Karpas-422 (cell line): ENCODE measurements at regions not wholly inside any gene's neighbourhood (a gene's known extent, or its start where the extent isn't known, plus 50 kb on each side); places are given as distances from the start of the nearest gene placed in this dataset.
A peak's percentile ranks its signal among the peaks of the same experiment; 100 is the strongest.
"Not testable (repeated sequence)": the region's sequence is repeated elsewhere in the genome, so short reads cannot be mapped to it uniquely, and the experiment has no call there.

Source experiments
- DNase-seq: peaks from one replicate; pipeline ENCODE4 v3.0.0-alpha.2; 2015
- H2AFZ ChIP-seq: fragments of 200-600 bp; sonication (generic); 2 replicates; pipeline ENCODE4 v1.6.1; 2014; ENCODE audit warnings: antibody characterized with exemption, low read length, mixed read lengths
- H3K27ac ChIP-seq: fragments of 200-600 bp; sonication (generic); 2 replicates; pipeline ENCODE4 v1.5.1; 2014; ENCODE audit warnings: mild to moderate bottlenecking, low read length, moderate library complexity
- H3K27me3 ChIP-seq: fragments of 200-600 bp; sonication (generic); 2 replicates; pipeline ENCODE4 v1.6.1; 2014; ENCODE audit warnings: low read length, mixed read lengths
- H3K36me3 ChIP-seq: fragments of 200-600 bp; sonication (generic); 2 replicates; pipeline ENCODE4 v1.6.1; 2014; ENCODE audit warnings: low read length, mixed read lengths; ENCODE audit not compliant: insufficient read depth
- H3K4me1 ChIP-seq: fragments of 200-600 bp; sonication (generic); 2 replicates; pipeline ENCODE4 v1.6.1; 2014; ENCODE audit warnings: mild to moderate bottlenecking, low read length, mixed read lengths
- H3K4me2 ChIP-seq: fragments of 200-600 bp; sonication (generic); 2 replicates; pipeline ENCODE4 v1.6.1; 2014; ENCODE audit warnings: low read length, low read depth, mild to moderate bottlenecking; ENCODE audit not compliant: poor library complexity, severe bottlenecking
- H3K4me3 ChIP-seq: fragments of 200-600 bp; sonication (generic); 2 replicates; pipeline ENCODE4 v1.5.1; 2014; ENCODE audit warnings: mild to moderate bottlenecking, antibody characterized with exemption, low read length, mixed read lengths
- H3K79me2 ChIP-seq: fragments of 200-600 bp; sonication (generic); 2 replicates; pipeline ENCODE4 v1.6.1; 2014; ENCODE audit warnings: mild to moderate bottlenecking, low read length, mixed read lengths
- H3K9ac ChIP-seq: fragments of 200-600 bp; sonication (generic); 2 replicates; pipeline ENCODE4 v1.6.0; 2014; ENCODE audit warnings: low read length
- H3K9me2 ChIP-seq: fragments of 200-600 bp; sonication (generic), shearing (Covaris generic); replicated peaks from 2 replicates; pipeline ENCODE4 v1.6.0; 2014; ENCODE audit warnings: mild to moderate bottlenecking, low read length, moderate library complexity; ENCODE audit not compliant: insufficient read depth
- H3K9me3 ChIP-seq: fragments of 300-700, 200-600 bp; sonication (generic); 2 replicates; pipeline ENCODE4 v1.6.1; 2014; ENCODE audit warnings: low read length, mixed read lengths
- H4K20me1 ChIP-seq: fragments of 200-600 bp; sonication (generic); 2 replicates; pipeline ENCODE4 v1.6.1; 2014; ENCODE audit warnings: mild to moderate bottlenecking, antibody characterized with exemption, low read length, low read depth; ENCODE audit not compliant: insufficient read depth

DNA sequence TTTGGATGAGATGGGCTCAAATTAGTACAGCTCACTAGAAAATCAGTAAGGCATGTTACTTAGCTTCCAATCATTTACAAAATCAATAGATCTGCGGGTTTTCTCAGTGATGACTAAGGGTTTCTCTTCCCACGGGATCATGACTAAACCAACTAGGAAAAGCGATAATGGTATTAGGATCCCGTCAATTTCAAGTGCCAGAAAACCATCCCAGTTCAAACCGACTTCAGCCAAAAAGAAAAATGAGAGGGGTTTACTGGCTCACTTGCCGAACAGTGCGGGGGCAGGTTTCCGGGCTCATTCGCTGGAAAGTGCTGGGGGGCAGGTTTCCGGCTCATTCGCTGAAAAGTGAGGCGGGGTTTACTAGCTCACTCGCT is 62.1 kb upstream of the LYZL2 start:
- Histone ChIP-seq H4K20me1 (no peaks in the 10 kb centered on the region), H2AFZ (no peak overlapping the region), H3K4me3 (no peak overlapping the region), H3K4me2 (no peak overlapping the region), H3K9me2 (no peaks in the 10 kb centered on the region), H3K36me3 (no peaks in the 10 kb centered on the region), H3K4me1 (peaks cover 19% of the 10 kb centered on the region), H3K9me3 (no peaks in the 10 kb centered on the region), H3K79me2 (no peaks in the 10 kb centered on the region), H3K27me3 (no peaks in the 10 kb centered on the region), H3K9ac (no peak overlapping the region), H3K27ac (no peak overlapping the region)
- DNase-seq, result no peak

DNA sequence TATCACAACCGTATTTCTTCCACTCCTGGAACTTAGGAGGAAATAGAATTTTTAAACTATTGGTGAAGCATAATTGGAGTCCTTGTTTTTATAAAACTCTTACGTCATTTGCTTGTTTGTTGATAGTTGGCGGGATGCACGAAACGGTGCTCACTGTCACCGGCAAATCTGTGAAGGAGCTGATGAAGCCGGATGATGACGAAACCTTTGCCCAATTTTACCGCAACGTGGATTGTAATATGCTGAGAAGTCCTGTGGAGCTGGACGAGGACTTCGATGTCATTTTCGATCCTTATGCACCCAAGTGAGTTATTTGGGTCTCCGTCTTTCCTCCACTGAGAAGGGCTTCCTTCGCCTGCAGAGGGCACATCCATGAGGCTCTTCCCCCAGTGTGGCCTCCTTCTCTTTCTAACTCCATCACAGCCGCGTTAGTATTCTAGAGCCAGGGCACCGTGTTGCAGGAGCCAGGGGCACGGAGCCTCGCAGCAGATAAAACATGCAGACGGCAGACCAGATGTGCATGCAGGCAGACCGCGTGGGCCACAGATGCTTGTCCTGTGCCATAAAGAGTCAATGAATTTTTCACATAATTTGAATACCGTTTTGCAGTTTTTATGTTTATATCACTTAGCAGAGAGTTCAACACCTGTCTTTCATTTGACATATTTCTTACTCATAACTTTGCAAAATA is 61.5 kb upstream of the LYZL2 start:
- H3K27ac ChIP-seq, H3K79me2 ChIP-seq, H2AFZ ChIP-seq, H3K36me3 ChIP-seq, H3K4me3 ChIP-seq, H3K9me3 ChIP-seq, H3K9ac ChIP-seq, DNase-seq, H4K20me1 ChIP-seq, H3K9me2 ChIP-seq, H3K27me3 ChIP-seq, H3K4me2 ChIP-seq: not testable (repeated sequence)
- H3K4me1 ChIP-seq, result peaks cover 14% of the 10 kb centered on the region

DNA sequence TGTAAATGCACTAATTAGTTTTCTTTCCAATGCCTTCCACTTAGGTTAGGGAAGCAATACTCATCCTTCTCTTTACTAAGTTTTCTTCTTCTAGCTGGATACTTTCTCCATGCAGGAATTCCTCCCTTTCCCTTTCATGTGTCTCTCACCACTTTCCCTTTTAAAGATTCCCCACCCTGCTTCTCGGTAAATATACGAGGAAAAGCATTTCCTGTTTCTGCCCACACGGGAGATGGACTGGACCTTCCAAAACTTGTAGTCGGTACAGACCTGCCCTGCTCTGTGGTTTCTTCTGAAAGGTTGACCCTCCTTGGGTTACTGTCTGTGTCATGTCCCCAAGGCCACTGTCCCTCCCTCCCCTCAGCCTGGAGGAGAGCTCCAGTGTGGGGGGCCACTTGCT is 58.9 kb upstream of the LYZL2 start:
- no peak for DNase-seq
- Histone ChIP-seq H3K4me1 (peaks cover 12% of the 10 kb centered on the region), H3K27me3 (no peaks in the 10 kb centered on the region), H4K20me1 (no peaks in the 10 kb centered on the region), H3K9ac (no peak overlapping the region), H3K36me3 (no peaks in the 10 kb centered on the region), H3K27ac (no peak overlapping the region), H2AFZ (no peak overlapping the region), H3K79me2 (no peaks in the 10 kb centered on the region), H3K9me2 (no peaks in the 10 kb centered on the region), H3K4me3 (no peak overlapping the region), H3K9me3 (no peaks in the 10 kb centered on the region), H3K4me2 (no peak overlapping the region)

DNA sequence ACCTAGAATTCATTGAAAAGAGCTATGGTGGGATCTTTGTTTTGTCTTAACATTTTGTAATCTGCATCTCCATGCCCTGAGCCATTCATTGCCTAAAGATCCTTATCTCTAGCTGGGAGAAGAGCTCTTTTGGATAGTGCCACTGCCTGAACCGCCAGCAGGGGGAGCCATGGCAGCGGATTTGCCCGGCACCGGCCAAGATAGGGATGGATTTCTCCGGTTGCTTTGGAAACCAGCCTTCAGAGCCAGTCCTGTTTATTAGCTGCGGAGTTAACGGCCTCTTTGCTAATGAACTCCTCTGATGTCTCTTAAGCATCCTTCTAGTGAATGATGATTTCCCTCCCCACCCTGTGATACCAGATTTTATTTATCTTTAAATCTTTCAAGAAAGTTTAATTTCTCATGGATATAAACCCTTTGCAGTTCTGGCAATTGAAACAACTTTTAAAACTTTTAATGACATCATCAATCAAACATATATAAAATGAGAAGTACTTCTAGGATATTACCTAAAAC is 58.2 kb upstream of the LYZL2 start:
- H3K27me3 ChIP-seq, result no peaks in the 10 kb centered on the region
- H4K20me1 ChIP-seq, result no peaks in the 10 kb centered on the region
- DNase-seq, result peak; percentile 84
- H2AFZ ChIP-seq, result no peak overlapping the region
- H3K4me1 ChIP-seq, result peaks cover 9% of the 10 kb centered on the region
- no peaks in the 10 kb centered on the region for H3K9me3 ChIP-seq
- no peak overlapping the region for H3K4me3 ChIP-seq
- no peak overlapping the region for H3K9ac ChIP-seq
- no peaks in the 10 kb centered on the region for H3K79me2 ChIP-seq
- no peak overlapping the region for H3K27ac ChIP-seq
- H3K36me3 ChIP-seq, result no peaks in the 10 kb centered on the region
- no peaks in the 10 kb centered on the region for H3K9me2 ChIP-seq
- H3K4me2 ChIP-seq, result no peak overlapping the region

DNA sequence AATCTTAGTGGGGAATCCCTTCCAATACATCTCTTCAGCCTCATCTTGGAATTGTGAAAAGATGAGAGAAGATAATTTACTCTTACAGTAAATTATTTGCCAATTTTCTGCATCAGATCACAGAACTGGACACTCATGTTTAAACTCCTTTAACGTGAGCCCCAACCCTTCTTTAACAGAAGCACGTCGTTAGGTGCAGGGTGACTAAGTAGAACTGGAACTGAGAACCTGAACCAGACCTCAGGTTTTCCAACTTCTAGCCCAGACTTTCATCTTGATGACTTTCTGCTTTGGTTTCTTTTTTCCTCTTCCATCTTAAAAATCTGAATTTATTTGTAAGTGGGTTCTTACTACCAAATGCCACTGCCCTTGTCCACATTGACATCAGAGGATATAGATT is 57.2 kb upstream of the LYZL2 start:
- no peak overlapping the region for H3K4me2 ChIP-seq
- H4K20me1 ChIP-seq, result no peaks in the 10 kb centered on the region
- no peaks in the 10 kb centered on the region for H3K79me2 ChIP-seq
- no peaks in the 10 kb centered on the region for H3K36me3 ChIP-seq
- 0 out of 2 replicates have a peak, but pooled peaks cover 2% of the 10 kb centered on the region for H3K4me1 ChIP-seq
- H3K27me3 ChIP-seq, result no peaks in the 10 kb centered on the region
- H3K4me3 ChIP-seq, result no peak overlapping the region
- H3K9me3 ChIP-seq, result no peaks in the 10 kb centered on the region
- no peak overlapping the region for H3K9ac ChIP-seq
- H3K9me2 ChIP-seq, result no peaks in the 10 kb centered on the region
- no peak overlapping the region for H3K27ac ChIP-seq
- no peak for DNase-seq
- H2AFZ ChIP-seq, result no peak overlapping the region

DNA sequence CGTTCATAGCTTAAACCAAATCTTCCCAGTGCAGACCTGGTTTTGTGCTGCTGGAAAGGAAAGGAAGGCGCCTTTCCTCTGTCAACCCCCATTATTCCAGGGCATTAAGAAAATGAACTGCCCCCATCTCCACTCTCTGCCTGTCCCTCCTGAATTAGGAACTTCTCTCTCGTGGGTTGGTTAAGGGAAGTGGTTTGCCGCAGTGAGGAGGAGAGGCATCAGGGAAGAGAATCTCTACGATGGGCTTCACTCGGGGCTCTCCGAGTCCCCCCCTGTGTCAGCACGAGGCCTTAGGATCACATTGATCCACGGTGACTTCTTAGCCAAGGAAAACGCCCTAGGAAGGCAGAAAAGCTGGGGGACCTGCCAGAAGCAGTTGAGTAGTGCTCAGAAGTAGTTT is 53.9 kb upstream of the LYZL2 start:
- no peaks in the 10 kb centered on the region for H3K79me2 ChIP-seq
- DNase-seq, result no peak
- no peaks in the 10 kb centered on the region for H3K9me2 ChIP-seq
- H4K20me1 ChIP-seq, result no peaks in the 10 kb centered on the region
- H2AFZ ChIP-seq, result no peak overlapping the region
- H3K9me3 ChIP-seq, result no peaks in the 10 kb centered on the region
- H3K27ac ChIP-seq, result no peak overlapping the region
- no peak overlapping the region for H3K4me3 ChIP-seq
- H3K27me3 ChIP-seq, result no peaks in the 10 kb centered on the region
- H3K4me1 ChIP-seq, result 0 out of 2 replicates have a peak, but pooled peaks cover 2% of the 10 kb centered on the region
- H3K9ac ChIP-seq, result no peak overlapping the region
- H3K4me2 ChIP-seq, result no peak overlapping the region
- no peaks in the 10 kb centered on the region for H3K36me3 ChIP-seq

DNA sequence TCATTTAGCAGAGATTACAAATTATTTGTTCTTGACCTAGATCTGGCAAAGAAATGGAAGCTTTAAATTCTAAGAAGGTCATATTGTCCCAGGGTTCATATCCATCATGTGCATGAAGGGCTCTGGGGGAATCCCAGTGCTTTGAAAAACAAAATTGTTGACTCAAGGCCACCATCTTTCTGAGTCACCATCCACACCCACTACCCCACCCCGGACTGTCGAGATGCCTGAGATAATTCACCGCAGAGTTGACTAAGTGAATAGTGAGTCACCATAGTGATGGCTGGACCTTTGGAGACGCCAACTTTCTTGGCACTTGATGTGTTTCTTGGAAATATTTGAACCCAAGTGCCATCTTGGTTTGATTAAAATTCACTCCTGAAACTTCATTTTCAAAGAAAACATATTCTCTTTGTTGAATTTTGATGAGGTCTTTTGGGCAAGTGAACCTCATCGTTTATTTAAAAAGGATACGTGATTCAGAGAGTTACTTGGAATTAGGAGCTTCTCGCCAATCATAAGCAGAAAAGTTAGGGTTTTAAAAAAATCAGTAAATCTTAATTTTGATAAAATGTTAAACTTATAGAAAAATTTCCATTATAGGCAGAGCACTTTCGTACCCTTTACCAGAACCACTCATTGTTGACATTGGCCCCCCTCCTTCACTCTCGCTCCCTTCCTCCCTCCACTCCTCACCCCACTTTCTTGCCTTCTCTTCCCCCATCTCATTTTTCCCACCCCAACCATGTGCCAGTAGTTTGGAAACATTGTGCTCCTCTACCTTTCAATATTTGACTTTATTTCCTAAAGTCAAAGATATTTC is 53.0 kb upstream of the LYZL2 start:
- H3K4me1 ChIP-seq, H4K20me1 ChIP-seq, H3K4me3 ChIP-seq, H3K9me3 ChIP-seq, H3K9me2 ChIP-seq, H2AFZ ChIP-seq, H3K27ac ChIP-seq, DNase-seq, H3K79me2 ChIP-seq, H3K27me3 ChIP-seq, H3K36me3 ChIP-seq, H3K9ac ChIP-seq, H3K4me2 ChIP-seq: not testable (repeated sequence)

DNA sequence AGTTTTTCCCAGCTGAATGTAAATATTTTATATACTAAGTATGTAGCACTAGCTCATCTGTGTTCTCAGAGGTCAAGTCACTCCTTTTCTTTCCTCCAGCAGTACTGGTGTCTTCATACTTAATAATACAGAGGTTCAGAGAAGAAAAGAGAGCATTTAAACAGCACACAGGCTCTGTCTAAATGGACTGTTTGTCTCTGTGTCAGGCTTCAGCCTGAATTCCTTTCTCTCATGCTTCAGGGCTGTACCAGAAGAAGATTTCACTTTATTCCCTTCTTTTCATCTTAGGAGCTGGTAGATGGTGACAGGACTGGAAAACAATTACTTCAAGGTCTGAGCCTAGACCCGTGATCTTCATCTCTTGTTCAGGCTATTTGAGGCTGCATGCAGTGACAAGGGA is 51.4 kb upstream of the LYZL2 start:
- Histone ChIP-seq H3K9me2 (no peaks in the 10 kb centered on the region), H3K9ac (no peak overlapping the region), H3K27ac (no peak overlapping the region), H3K9me3 (no peaks in the 10 kb centered on the region), H2AFZ (no peak overlapping the region), H3K36me3 (no peaks in the 10 kb centered on the region), H3K4me1 (no peaks in the 10 kb centered on the region), H3K4me2 (no peak overlapping the region), H3K27me3 (no peaks in the 10 kb centered on the region), H3K4me3 (no peak overlapping the region), H4K20me1 (no peaks in the 10 kb centered on the region), H3K79me2 (no peaks in the 10 kb centered on the region)
- no peak for DNase-seq
